Suprapubic skin (tissue), 4 donors: ENCODE measurements at regions not wholly inside any gene's neighbourhood (a gene's known extent, or its start where the extent isn't known, plus 50 kb on each side); places are given as distances from the start of the nearest gene placed in this dataset.
A peak's percentile ranks its signal among the peaks of the same experiment; 100 is the strongest.

Experiments used
- DNase-seq, 2 donors: peaks; one replicate each; pipeline ENCODE4 v3.0.0-alpha.2; 2019; ENCODE audit warnings: low spot score in 2 of 2
- H3K27ac ChIP-seq: fragments of 200-600 bp; sonication (generic); one replicate; pipeline ENCODE4 v1.5.1; 2019
- H3K27me3 ChIP-seq: fragments of 200-600 bp; sonication (generic); one replicate; pipeline ENCODE4 v1.5.1; 2019
- H3K36me3 ChIP-seq: fragments of 200-600 bp; sonication (generic); one replicate; pipeline ENCODE4 v1.5.1; 2019
- H3K4me1 ChIP-seq: fragments of 200-600 bp; sonication (generic); one replicate; pipeline ENCODE4 v1.5.1; 2019
- H3K4me3 ChIP-seq: fragments of 200-600 bp; sonication (generic); one replicate; pipeline ENCODE4 v1.5.1; 2019; ENCODE audit warnings: mild to moderate bottlenecking
- H3K9me3 ChIP-seq: fragments of 200-600 bp; sonication (generic); one replicate; pipeline ENCODE4 v1.5.1; 2019
- EP300 ChIP-seq: sonication (generic); formaldehyde crosslinking; IDR thresholded peaks from one replicate; pipeline ENCODE4 v1.6.1; 2017; ENCODE audit warnings: antibody characterized with exemption
- POLR2A ChIP-seq, 2 donors: fragments of 450-650 bp; IDR thresholded peaks; one replicate each; pipeline ENCODE4 v1.6.1; 2017; ENCODE audit warnings: antibody characterized with exemption in 2 of 2, mild to moderate bottlenecking in 2 of 2, moderate library complexity in 2 of 2
- POLR2AphosphoS5 ChIP-seq, 3 donors: sonication (generic); formaldehyde crosslinking; IDR thresholded peaks; one replicate each; pipeline ENCODE4 v1.6.1; 2017; ENCODE audit warnings: antibody characterized with exemption in 3 of 3
- WGBS: methylation state at CpG from one replicate; pipeline ENCODE4 v1.1.5; 2018; 5-methylcytosine and 5-hydroxymethylcytosine counted together
- TF ChIP-seq, protein P1 (sequence below), 2 donors: fragments of 200-600 bp in 1 of 2; fragments of 450-650 bp in 1 of 2; sonication (generic) in 1 of 2; IDR thresholded peaks; one replicate each; pipeline ENCODE4 v1.5.1; 2016 to 2019; ENCODE audit warnings: antibody characterized with exemption in 2 of 2, mild to moderate bottlenecking in 1 of 2, moderate library complexity in 1 of 2

- H3K27me3 ChIP-seq: no peaks in the 10 kb centered on the region
- WGBS: 90% methylated on average over 8 of the region's 8 CpGs
- no peaks in the 10 kb centered on the region for H3K4me1 ChIP-seq
- H3K36me3 ChIP-seq: no peaks in the 10 kb centered on the region
- H3K4me3 ChIP-seq: no peak overlapping the region
- TF ChIP-seq EP300 (no peak), POLR2A (IDR thresholded peaks at IDR 0.05) (no peak), POLR2AphosphoS5 (IDR thresholded peaks at IDR 0.05) (no peak)
- TF ChIP-seq, protein P1, sequence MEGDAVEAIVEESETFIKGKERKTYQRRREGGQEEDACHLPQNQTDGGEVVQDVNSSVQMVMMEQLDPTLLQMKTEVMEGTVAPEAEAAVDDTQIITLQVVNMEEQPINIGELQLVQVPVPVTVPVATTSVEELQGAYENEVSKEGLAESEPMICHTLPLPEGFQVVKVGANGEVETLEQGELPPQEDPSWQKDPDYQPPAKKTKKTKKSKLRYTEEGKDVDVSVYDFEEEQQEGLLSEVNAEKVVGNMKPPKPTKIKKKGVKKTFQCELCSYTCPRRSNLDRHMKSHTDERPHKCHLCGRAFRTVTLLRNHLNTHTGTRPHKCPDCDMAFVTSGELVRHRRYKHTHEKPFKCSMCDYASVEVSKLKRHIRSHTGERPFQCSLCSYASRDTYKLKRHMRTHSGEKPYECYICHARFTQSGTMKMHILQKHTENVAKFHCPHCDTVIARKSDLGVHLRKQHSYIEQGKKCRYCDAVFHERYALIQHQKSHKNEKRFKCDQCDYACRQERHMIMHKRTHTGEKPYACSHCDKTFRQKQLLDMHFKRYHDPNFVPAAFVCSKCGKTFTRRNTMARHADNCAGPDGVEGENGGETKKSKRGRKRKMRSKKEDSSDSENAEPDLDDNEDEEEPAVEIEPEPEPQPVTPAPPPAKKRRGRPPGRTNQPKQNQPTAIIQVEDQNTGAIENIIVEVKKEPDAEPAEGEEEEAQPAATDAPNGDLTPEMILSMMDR (IDR thresholded peaks at IDR 0.05): no peak
- DNase-seq: no peak
- H3K9me3 ChIP-seq: no peaks in the 10 kb centered on the region
- no peak overlapping the region for H3K27ac ChIP-seq
Observed at GRCh38 chr6:15082708-15083107, 163.2 kb upstream of the JARID2 start.

DNA sequence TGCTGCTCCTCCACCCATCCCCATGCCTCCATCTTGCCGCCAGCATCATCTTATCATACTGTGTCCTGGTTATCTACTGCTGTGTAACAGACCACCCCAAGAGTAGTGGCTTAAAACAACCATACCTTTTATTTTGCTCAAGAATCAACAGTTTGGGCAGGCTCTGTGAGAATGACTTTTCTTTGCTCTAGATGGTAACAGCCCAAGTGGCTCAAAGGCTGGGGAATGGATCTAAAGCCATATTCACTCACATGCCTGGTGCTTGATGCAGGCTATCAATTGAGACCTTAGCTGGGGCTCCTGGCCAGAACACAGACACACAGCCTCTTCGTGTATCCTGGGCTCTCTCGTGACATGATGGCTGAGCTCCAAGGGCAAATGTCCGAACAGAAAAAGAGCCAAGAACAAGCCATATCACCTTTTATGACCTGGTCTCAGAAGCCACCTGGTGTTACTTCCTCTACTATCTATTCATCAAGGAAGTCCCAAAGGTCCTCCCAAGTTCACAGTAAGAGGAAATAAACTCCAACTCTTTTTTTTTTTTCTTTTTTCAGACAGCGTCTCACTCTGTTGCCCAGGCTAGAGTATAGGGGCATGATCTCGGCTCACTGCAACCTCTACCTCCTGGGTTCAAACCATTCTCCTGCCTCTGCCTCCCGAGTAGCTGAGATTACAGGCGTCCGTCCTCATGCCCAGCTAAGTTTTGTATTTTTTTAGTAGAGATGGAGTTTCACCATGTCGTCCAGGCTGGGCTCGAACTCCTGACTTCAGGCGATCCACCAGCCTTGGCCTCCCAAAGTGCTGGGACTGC is 159.3 kb upstream of the JARID2 start:
- no peaks in the 10 kb centered on the region for H3K27me3 ChIP-seq
- TF ChIP-seq POLR2AphosphoS5 (IDR thresholded peaks at IDR 0.05) (no peak), EP300 (no peak), POLR2A (IDR thresholded peaks at IDR 0.05) (no peak)
- TF ChIP-seq, protein P1 (IDR thresholded peaks at IDR 0.05): no peak
- H3K9me3 ChIP-seq: no peaks in the 10 kb centered on the region
- H3K4me1 ChIP-seq: peaks cover 26% of the 10 kb centered on the region
- H3K4me3 ChIP-seq: no peak overlapping the region
- no peak for DNase-seq
- no peak overlapping the region for H3K27ac ChIP-seq
- H3K36me3 ChIP-seq: no peaks in the 10 kb centered on the region
- WGBS: 84% methylated on average over 12 of the region's 12 CpGs

DNA sequence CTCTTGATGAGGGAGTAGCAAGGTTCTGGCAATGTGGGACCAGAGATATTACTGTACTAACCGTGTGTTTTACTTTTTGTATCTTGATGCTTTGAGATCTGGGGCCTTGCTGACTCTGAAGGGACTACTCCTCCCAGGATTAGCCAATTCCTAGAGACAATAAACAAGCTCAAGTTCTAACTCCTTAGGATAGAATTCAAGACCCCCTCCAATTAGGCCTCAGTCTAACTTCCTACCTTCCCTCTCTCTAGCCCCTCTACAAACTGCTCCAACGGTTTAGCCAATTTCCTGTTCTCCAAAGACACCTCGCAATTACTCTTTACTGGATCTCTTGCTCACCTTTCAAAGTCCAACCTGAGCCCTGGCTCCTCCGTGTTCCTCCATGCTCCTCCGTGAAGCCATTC is 158.7 kb upstream of the JARID2 start:
- H3K27me3 ChIP-seq: no peaks in the 10 kb centered on the region
- H3K4me3 ChIP-seq: no peak overlapping the region
- peaks cover 26% of the 10 kb centered on the region for H3K4me1 ChIP-seq
- TF ChIP-seq EP300 (no peak), POLR2AphosphoS5 (IDR thresholded peaks at IDR 0.05) (no peak), POLR2A (IDR thresholded peaks at IDR 0.05) (no peak)
- TF ChIP-seq, protein P1 (IDR thresholded peaks at IDR 0.05): no peak
- no peak for DNase-seq
- H3K9me3 ChIP-seq: no peaks in the 10 kb centered on the region
- WGBS: 92% methylated on average over 5 of the region's 5 CpGs
- no peak overlapping the region for H3K27ac ChIP-seq
- H3K36me3 ChIP-seq: no peaks in the 10 kb centered on the region

- H3K27ac ChIP-seq: peak overlapping the region; percentile 83
- 57% methylated on average over 7 of the region's 7 CpGs for WGBS
- H3K4me3 ChIP-seq: no peak overlapping the region
- peaks cover 26% of the 10 kb centered on the region for H3K4me1 ChIP-seq
- no peak for DNase-seq
- TF ChIP-seq, protein P1 (IDR thresholded peaks at IDR 0.05): no peak
- TF ChIP-seq POLR2A (IDR thresholded peaks at IDR 0.05) (no peak), EP300 (no peak), POLR2AphosphoS5 (IDR thresholded peaks at IDR 0.05) (no peak)
- H3K9me3 ChIP-seq: no peaks in the 10 kb centered on the region
- no peaks in the 10 kb centered on the region for H3K36me3 ChIP-seq
- H3K27me3 ChIP-seq: no peaks in the 10 kb centered on the region
Observed at GRCh38 chr6:15088904-15089568, 156.8 kb upstream of the JARID2 start.

DNA sequence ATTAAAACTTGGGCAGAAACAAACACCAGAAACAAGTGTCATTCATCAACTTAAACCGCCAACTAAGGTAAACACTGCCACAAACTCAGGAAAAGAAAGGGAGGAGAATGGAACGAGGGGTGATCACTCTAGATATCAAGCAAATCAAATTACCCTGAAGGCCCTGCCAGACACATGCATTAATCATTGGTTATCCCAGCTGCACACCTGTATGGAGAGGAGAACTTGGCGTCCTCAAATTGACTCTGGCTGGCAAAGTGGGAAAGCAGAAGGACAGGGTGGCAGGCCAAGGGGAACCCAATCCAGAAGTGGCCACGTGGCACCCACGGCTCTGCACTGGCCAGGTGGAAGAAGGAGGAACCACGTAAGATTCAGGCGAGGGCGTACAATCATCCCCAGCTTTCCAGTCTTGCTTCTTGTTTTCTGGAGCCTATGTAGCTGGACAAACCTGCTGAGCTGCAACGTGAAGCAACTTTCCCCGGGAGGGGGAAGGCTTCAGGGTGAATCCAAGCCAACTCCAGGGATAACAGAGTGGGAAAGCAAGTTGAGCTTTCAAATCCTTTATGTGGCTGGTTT is 156.2 kb upstream of the JARID2 start:
- DNase-seq: peak in 1 of 2 donors; percentile 68

More for the DNA sequence above, 156.2 kb upstream of the JARID2 start:
- Histone ChIP-seq H3K4me3 (no peak overlapping the region), H3K27me3 (no peaks in the 10 kb centered on the region), H3K4me1 (peaks cover 26% of the 10 kb centered on the region), H3K27ac (peak overlapping the region; percentile 83), H3K36me3 (no peaks in the 10 kb centered on the region), H3K9me3 (no peaks in the 10 kb centered on the region)
- TF ChIP-seq EP300: no peak
- TF ChIP-seq POLR2AphosphoS5 (IDR thresholded peaks at IDR 0.05): peak in 2 of 3 donors; percentile 41 to 71
- TF ChIP-seq, protein P1 (IDR thresholded peaks at IDR 0.05): no peak
- no peak for TF ChIP-seq POLR2A (IDR thresholded peaks at IDR 0.05)
- 42% methylated on average over 10 of the region's 10 CpGs for WGBS
